ENCODE measurements at regions not wholly inside any gene's neighbourhood (a gene's known extent, or its start where the extent isn't known, plus 50 kb on each side); places are given as distances from the start of the nearest gene placed in this dataset.

GRCh38 chr13:36550177-36550576, 117.9 kb downstream of the CCNA1 start:
- TF ChIP-seq, protein P1, sequence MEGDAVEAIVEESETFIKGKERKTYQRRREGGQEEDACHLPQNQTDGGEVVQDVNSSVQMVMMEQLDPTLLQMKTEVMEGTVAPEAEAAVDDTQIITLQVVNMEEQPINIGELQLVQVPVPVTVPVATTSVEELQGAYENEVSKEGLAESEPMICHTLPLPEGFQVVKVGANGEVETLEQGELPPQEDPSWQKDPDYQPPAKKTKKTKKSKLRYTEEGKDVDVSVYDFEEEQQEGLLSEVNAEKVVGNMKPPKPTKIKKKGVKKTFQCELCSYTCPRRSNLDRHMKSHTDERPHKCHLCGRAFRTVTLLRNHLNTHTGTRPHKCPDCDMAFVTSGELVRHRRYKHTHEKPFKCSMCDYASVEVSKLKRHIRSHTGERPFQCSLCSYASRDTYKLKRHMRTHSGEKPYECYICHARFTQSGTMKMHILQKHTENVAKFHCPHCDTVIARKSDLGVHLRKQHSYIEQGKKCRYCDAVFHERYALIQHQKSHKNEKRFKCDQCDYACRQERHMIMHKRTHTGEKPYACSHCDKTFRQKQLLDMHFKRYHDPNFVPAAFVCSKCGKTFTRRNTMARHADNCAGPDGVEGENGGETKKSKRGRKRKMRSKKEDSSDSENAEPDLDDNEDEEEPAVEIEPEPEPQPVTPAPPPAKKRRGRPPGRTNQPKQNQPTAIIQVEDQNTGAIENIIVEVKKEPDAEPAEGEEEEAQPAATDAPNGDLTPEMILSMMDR (IDR thresholded peaks at IDR 0.05; ENCODE audit: poor library complexity) = no peak
- TF ChIP-seq EZH2 (IDR thresholded peaks at IDR 0.05; ENCODE audit: borderline replicate concordance) = no peak
